ENCODE measurements at regions not wholly inside any gene's neighbourhood (a gene's known extent, or its start where the extent isn't known, plus 50 kb on each side); places are given as distances from the start of the nearest gene placed in this dataset.

DNA sequence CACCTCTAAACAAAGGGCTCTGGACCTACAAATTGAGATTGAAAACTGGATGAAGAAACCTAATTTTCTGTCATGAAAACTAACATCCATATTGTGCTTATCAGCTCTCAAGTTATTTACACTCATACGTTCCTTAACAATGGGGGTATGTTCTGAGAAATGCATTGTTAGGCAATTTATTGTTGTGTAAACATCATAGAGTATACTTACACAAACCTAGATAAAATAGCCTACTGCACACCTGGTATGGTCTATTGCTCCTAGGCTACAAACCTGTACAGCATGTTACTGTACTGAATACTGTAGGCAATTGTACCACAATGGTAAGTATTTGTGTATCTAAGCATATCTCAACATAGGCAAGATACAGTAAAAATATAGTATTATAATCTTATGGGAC lies 191.4 kb downstream of the TM2D1 start:
- Histone ChIP-seq H4K20me1 (ENCODE audit: insufficient read depth, low read length) (no peaks in the 10 kb centered on the region), H3F3A (ENCODE audit: insufficient read depth, low read length) (no peaks in the 10 kb centered on the region), H3K4me1 (ENCODE audit: insufficient read depth, low read length, severe bottlenecking) (no peaks in the 10 kb centered on the region), H2AFZ (ENCODE audit: low read length) (no peak overlapping the region), H3K4me3 (ENCODE audit: low read depth, low read length, poor library complexity, severe bottlenecking) (no peak overlapping the region), H3K36me3 (ENCODE audit: insufficient read depth, low read length) (no peaks in the 10 kb centered on the region), H3K27me3 (ENCODE audit: insufficient read depth, low read length) (no peaks in the 10 kb centered on the region), H3K79me2 (ENCODE audit: insufficient read depth, low read length) (no peaks in the 10 kb centered on the region), H3K4me2 (ENCODE audit: low read length) (no peak overlapping the region), H3K9ac (ENCODE audit: low read length) (no peak overlapping the region), H3K27ac (ENCODE audit: low read depth, low read length, poor library complexity, severe bottlenecking) (no peak overlapping the region), H3K9me2 (ENCODE audit: low read depth, low read length) (no peaks in the 10 kb centered on the region), H3K9me3 (ENCODE audit: low read length) (no peaks in the 10 kb centered on the region)
- TF ChIP-seq EZH2 (IDR thresholded peaks at IDR 0.05; ENCODE audit: borderline replicate concordance, low read length) = no peak
- TF ChIP-seq CTCF (IDR thresholded peaks at IDR 0.05; ENCODE audit: low read length) = no peak

DNA sequence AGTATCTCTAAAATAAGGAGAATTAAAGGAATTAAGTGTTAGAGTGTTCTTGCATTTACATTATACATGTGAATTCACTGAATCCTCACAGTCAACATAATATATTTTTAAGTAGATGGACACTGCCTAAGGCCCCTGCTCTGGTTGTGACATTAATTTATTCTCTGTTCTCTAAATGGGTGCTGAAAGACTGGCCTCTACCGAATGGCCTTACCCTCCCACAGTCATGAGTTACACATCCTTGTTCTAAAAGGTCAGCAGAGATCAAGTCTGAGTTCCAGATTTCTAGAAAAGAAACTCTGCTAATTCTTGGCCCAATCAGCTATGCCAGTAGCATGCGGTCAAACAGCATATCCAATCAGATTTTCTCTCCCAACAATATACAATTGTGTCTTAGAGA lies 193.2 kb downstream of the TM2D1 start:
- H3K27ac ChIP-seq (ENCODE audit: low read depth, low read length, poor library complexity, severe bottlenecking) = no peak overlapping the region
- TF ChIP-seq CTCF (IDR thresholded peaks at IDR 0.05; ENCODE audit: low read length) = no peak
- TF ChIP-seq EZH2 (IDR thresholded peaks at IDR 0.05; ENCODE audit: borderline replicate concordance, low read length) = no peak

GRCh38 chr1:61523893-61524605 lies 200.9 kb downstream of the TM2D1 start:
- no peaks in the 10 kb centered on the region for H3F3A ChIP-seq (ENCODE audit: insufficient read depth, low read length)
- no peaks in the 10 kb centered on the region for H3K27me3 ChIP-seq (ENCODE audit: insufficient read depth, low read length)
- H3K79me2 ChIP-seq (ENCODE audit: insufficient read depth, low read length) = no peaks in the 10 kb centered on the region
- no peaks in the 10 kb centered on the region for H3K9me3 ChIP-seq (ENCODE audit: low read length)
- H3K4me3 ChIP-seq (ENCODE audit: low read depth, low read length, poor library complexity, severe bottlenecking) = no peak overlapping the region
- no peak overlapping the region for H2AFZ ChIP-seq (ENCODE audit: low read length)
- H3K9me2 ChIP-seq (ENCODE audit: low read depth, low read length) = no peaks in the 10 kb centered on the region
- H3K27ac ChIP-seq (ENCODE audit: low read depth, low read length, poor library complexity, severe bottlenecking) = no peak overlapping the region
- H4K20me1 ChIP-seq (ENCODE audit: insufficient read depth, low read length) = no peaks in the 10 kb centered on the region
- H3K36me3 ChIP-seq (ENCODE audit: insufficient read depth, low read length) = no peaks in the 10 kb centered on the region
- no peaks in the 10 kb centered on the region for H3K4me1 ChIP-seq (ENCODE audit: insufficient read depth, low read length, severe bottlenecking)
- no peak overlapping the region for H3K9ac ChIP-seq (ENCODE audit: low read length)
- TF ChIP-seq CTCF (IDR thresholded peaks at IDR 0.05; ENCODE audit: low read length) = no peak
- no peak for TF ChIP-seq EZH2 (IDR thresholded peaks at IDR 0.05; ENCODE audit: borderline replicate concordance, low read length)
- H3K4me2 ChIP-seq (ENCODE audit: low read length) = no peak overlapping the region

More for the DNA sequence above, 193.2 kb downstream of the TM2D1 start:
- H3K36me3 ChIP-seq (ENCODE audit: insufficient read depth, low read length) = no peaks in the 10 kb centered on the region
- H3K9me3 ChIP-seq (ENCODE audit: low read length) = no peaks in the 10 kb centered on the region
- H3F3A ChIP-seq (ENCODE audit: insufficient read depth, low read length) = no peaks in the 10 kb centered on the region
- no peak overlapping the region for H3K9ac ChIP-seq (ENCODE audit: low read length)
- no peaks in the 10 kb centered on the region for H4K20me1 ChIP-seq (ENCODE audit: insufficient read depth, low read length)
- H3K4me2 ChIP-seq (ENCODE audit: low read length) = no peak overlapping the region
- H3K9me2 ChIP-seq (ENCODE audit: low read depth, low read length) = no peaks in the 10 kb centered on the region
- H3K79me2 ChIP-seq (ENCODE audit: insufficient read depth, low read length) = no peaks in the 10 kb centered on the region
- no peaks in the 10 kb centered on the region for H3K4me1 ChIP-seq (ENCODE audit: insufficient read depth, low read length, severe bottlenecking)
- no peak overlapping the region for H3K4me3 ChIP-seq (ENCODE audit: low read depth, low read length, poor library complexity, severe bottlenecking)
- H2AFZ ChIP-seq (ENCODE audit: low read length) = no peak overlapping the region
- H3K27me3 ChIP-seq (ENCODE audit: insufficient read depth, low read length) = no peaks in the 10 kb centered on the region

Data from OCI-LY1 (cell line).